Nucleus accumbens (tissue), 56 donors: ENCODE measurements at regions not wholly inside any gene's neighbourhood (a gene's known extent, or its start where the extent isn't known, plus 50 kb on each side); places are given as distances from the start of the nearest gene placed in this dataset.

Source experiments
- DNase-seq, 56 donors: peaks; one replicate each; lab custom pipeline; 2025; lab: John Stamatoyannopoulos, UW

DNA sequence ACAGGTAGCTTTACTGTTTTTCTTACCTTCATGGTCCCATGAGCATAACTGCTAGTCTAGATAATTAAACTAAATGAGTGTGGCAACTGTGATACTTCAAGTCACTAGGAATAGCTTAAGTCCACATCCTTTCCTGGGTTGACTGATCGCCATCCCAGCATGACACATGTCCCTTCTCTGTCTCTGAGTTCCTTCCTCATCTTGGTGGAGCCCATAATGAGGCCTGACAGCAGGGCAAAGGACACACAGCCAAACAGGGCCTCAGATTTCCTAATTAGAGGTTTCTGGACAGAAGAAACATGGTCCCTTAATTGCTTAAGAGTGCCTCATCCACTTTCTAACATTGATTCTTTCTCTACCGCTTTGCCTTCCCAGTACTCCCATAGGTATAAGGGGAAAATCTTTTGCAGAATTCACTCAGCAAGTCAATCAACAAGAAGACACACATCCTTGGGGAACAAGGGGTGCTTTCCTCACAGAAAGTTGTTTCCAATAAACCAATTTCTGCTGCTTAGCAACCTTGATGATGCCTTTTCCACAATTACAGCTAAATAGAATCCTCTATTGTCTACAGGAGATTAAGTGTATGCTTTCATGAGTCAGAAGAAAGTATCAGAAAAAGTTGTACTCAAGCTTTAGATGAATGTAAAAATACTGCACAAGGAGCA, 208.3 kb upstream of the SERP2 start:
- DNase-seq: no peak

DNA sequence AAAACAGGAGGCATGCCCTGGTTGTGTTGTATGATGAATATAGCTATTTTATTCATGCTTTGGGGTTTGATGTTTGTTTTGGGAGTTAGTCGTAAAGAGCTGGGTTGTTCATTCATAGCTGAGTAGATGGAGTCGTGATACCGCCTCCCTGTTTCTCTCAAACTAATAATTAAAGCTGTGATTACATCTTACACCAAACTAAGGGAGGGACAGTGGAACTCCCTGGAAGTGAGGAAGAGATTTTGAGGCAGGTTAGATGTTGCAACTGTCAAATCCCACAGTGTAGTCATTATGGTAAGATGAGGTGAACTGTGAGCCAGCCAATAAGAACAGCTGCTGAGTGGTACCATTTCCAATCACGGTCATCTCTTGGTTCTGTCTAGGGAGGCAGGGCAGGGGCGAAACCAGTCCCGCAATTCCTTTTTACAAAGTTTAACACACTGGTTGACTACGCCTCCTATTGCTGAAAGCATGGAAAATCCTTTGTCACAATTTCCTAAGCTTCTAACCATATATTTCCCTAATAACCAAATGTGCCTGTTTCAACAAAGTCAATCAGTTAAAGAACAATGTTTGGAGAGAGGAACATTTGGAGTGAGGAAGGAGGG, 207.6 kb upstream of the SERP2 start:
- DNase-seq: no peak

DNA sequence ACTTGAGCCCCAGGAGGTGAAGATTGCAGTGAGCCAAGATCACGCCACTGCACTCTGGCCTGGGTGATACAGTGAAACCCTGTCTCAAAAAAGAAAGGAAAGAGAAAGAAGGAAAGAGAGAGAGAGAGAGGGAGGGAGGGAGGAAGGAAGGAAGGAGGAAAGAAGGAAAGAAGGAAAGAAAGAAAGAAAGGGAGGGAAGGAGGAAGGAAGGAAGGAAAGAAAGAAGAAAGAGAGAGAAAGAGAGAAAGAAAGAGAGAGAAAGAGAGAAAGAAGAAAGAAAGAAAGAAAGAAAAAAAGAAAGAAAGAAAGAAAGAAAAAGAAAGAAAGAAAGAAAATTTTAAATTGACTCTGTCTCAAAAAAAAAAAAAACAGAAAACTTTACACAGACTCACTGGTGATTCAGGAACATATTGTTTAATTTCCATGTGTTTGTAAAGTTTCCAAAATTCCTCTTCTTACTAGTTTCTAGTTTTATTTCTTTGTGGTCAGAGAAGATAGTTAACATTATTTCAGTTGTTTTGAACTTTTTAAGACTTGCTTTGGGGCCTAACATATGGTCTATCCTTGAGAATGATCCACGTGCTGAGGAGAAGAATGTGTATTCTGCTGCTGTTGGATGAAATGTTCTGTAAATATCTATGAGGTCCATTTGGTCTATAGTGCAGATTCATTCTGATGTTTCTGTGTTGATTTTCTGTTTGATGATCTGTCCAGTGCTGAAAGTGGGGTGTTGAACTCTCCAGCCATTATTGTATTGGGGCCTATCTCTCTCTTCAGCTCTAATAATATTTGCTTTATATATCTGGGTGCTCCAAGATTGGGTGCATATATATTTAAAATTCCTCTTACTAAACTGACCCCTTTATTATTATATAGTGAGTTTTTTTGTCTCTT, 204.4 kb upstream of the SERP2 start:
- no peak for DNase-seq

DNA sequence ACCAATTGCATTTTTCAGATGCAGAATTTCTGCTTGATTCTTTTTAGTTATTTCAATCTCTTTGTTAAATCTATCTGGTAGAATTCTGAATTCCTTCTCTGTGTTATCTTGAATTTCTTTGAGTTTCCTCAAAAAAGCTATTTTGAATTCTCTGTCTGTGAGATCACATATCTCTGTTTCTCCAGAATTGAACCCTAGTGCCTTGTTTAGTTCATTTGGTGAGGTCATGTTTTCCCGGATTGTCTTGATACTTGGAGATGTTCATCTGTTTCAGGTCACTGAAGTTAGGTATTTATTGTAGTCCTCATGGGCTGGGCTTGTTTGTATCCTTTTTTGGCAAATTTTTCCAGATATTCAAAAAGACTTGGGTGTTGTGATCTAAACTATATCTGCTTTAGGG, 202.9 kb upstream of the SERP2 start:
- no peak for DNase-seq

DNA sequence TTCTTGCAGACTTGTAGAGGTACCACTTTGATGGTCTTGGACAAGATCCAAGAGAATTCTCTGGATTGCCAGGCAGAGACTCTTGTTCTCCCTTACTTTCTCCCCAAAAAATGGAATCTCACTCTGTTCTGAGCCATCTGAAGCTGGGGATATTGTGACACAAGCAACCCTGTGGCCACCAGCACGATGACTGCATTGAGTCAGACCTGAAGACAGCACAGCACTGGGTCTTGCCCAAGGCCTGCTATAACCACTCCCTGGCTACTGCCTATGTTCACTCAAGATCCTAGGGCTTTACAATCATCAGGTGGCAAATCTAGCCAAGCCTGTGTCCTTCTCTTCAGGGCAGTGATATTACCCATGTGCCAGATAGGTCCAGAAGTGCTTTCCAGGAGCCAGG, 202.5 kb upstream of the SERP2 start:
- DNase-seq: no peak

DNA sequence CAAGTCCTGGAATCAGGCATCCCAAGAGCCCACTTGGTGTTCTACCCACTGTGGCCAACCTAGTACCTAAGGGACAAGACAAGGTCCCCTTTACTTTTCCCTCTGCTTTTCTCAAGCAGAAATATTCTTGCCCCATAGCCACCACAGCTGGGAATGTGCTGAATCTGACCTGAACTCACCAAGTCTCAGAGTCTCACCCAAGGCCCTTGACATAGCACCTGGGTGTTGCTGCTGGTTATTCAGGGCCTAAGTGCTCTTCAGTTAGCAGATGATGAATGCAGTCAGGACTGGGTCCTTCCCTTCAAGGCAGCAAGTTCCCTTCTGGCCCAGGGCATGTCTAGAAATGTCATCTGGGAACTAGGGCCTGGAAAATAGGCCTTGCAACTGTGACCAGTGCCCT, 201.8 kb upstream of the SERP2 start:
- no peak for DNase-seq

- DNase-seq: no peak
These were observed 201.3 kb upstream of the SERP2 start for GRCh38 chr13:44172281-44172810.

GRCh38 chr13:44174769-44175425, 198.7 kb upstream of the SERP2 start:
- no peak for DNase-seq

GRCh38 chr13:44176173-44176572, 197.5 kb upstream of the SERP2 start:
- no peak for DNase-seq

DNA sequence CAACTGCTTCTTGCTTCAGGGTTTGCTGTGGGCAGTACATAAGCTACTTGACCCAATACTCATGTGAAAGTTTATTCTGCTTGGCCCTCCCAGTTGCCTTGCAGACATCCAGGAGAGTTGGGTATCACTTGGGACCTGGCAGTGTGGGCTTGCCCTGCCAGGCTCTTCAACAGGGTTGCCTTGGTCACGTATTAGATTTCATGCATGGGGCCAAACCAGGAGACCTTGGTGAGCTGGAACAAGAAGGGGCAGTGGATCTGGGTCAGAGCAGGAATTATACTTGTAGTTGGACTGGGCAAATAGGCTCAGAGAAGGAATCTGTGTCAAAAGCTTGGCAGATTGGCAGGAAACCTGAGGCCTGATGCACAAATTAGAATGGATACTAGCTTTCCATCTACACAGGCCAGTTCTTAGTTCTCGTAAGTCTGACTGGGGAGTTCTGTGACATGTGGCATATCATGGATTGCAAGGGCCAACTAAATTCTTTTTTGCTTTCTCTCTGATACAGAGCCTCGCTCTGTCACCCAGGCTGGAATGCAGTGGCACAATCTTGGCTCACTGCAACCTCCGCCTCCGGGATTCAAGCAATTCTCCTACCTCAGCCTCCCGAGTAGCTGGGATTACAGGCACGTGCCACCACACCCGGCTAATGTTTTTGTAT, 192.6 kb upstream of the SERP2 start:
- DNase-seq: no peak

DNA sequence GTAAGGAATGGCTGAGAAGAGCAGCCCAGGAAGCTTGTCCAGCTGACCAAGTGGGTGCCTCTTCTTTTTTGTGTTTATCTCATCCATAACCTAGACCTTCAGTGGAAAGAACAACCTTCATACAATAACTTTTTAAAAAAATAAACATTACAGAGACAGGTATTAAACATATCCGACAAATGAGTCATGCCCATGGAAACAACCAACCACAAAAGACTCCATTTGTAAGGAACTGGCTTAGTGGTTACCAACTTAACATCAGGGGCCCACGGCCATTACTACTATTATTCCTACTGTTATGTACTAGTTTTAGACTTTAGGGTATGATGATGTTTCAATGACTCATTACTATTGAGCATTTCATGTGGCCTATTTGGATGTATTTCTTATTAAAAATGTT, 191.7 kb upstream of the SERP2 start:
- no peak for DNase-seq

DNA sequence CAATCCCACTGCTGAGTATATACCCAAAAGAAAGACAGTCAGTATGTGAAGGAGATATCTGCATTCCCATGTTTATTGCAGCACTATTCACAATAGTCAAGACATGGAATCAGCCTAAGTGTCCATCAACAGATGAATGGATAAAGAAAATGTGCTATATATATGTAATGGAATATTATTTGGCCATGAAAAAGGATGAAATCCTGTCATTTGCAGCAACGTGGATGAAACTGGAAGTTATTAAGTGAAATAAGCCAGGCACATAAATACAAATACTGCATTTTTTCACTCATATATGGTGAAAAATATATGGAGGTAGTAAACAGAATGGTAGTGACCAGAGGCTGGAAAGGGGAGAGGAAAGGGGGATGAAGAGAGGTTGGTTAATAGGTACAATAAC, 188.9 kb upstream of the SERP2 start:
- no peak for DNase-seq

DNA sequence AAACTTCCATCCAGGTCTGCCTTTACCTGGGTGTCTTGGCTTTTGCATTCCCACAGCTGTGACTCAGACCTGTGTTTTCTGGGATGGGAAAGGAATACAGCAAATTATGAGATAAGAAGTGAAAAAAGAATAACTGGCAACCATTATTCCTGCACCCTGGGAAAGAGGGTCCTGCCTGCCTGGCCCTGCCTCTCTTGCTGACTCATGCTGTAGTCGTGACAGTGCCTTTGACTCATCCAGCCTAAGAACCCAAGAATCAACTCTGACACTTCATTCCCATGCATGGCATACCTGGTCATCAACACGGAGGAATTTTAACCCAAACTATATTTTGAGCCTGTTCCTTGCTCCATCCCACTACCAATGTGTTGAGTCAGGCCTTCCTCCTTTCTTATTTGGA, 185.4 kb upstream of the SERP2 start:
- no peak for DNase-seq

DNA sequence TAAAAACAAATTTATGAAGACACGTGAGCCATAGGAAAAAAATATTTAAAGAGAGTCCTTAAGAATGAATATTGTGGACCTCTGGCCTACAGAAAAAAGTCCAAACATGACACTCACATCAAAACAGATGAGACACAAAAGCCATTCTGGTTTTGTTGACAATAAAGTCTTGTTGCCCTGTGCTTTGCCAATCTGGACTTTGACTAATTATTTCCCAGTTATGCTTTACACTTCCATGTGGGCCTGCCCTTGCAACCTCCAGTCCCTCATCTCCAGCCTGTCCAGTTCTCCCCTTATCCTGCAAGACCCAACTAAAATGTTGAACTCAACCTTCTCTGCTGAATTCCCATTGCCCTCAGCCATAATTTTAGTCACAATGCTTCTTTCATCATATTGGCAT, 184.5 kb upstream of the SERP2 start:
- DNase-seq: no peak

GRCh38 chr13:44191103-44191502, 182.5 kb upstream of the SERP2 start:
- DNase-seq: no peak

GRCh38 chr13:44191504-44192171, 182.0 kb upstream of the SERP2 start:
- DNase-seq: peak in 24 of 56 donors; percentile 8 to 55 (median 28)

DNA sequence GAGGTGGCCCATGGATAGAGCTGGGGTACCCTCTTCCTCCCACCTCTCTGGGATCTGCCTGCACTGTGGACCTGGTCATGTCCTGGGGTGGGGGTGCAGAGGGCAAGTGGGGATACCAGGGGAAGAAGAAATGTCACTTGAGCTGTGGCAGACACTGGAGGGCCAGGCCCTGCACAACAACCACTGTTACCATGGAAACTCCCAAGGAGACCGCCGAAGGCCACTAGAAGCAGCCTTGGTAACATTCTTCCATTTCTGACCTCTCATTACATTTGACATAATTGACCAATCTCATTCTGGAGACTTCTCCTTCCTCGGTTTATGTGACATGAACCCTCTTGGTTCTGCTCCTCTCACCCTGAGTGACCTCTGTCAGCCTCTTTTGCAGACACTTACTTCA, 179.9 kb upstream of the SERP2 start:
- no peak for DNase-seq

DNA sequence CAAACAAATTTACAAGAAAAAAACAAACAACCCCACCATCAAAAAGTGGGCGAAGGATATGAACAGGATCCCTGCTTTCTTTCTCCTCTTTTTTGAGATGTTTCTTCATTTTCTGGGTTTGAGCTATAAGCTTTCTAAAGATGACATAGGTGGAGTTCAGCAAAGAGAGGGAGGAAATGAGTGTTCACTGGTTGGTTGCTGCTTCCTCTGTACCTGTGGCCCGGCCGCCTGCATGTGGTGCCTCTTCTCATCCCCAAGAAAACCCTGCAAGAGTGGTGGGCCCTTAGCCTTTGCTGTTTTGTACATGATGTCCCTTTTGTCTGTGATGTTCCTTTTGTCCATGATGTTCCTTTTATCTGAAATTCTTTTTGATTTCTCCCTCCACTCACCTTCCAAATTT, 178.4 kb upstream of the SERP2 start:
- no peak for DNase-seq

DNA sequence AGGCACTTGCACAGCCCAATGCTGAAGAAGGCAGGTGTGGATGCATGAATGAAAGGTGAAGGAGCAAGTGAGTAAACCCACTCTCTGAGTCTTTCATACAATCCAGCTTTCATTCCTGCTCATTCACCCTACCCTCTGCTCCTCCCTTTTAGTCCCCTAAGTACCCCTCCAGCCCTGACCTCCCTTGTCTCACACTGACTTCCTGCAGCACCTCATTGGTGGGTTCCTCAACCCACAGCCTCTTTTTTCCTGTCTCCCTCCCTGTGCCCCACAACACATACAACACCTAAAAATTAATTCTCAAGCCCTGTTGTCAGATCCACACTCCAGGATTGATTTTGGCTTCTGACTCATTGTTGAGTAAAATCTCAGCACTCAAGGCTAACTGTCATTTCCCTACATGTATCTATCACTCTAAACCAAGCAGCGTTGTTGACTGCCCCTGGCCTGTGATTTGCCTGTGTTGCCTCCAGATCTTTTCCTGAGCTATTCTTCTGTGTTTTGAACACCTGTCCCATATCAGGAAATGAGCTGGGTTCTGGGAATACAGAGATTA, 177.3 kb upstream of the SERP2 start:
- DNase-seq: no peak
